GDM1 (cell line): ENCODE measurements at regions not wholly inside any gene's neighbourhood (a gene's known extent, or its start where the extent isn't known, plus 50 kb on each side); places are given as distances from the start of the nearest gene placed in this dataset.

ENCODE experiments used
- DNase-seq: peaks from one replicate; lab custom pipeline; 2025; lab: John Stamatoyannopoulos, UW

DNA sequence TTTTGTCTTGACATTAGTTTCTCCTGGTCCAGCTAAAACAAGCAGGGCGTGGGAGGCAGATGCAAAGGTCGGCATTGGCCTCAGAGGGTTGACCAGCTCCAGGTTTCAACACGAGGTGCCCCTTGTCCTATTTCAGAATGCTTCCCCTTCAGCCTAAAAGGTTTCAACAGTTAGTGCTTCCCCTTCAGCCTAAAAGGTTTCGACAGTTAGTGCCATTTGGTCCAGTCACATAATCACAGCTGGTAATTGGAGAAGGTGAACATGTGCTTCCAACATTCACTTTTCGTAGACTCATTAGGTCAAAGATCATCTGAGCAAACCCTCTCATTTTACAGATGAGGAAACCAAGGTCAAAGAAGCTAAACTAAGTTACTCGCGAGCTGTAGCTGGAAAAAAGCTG is 270.3 kb upstream of the MAP3K1 start:
- DNase-seq: no peak

DNA sequence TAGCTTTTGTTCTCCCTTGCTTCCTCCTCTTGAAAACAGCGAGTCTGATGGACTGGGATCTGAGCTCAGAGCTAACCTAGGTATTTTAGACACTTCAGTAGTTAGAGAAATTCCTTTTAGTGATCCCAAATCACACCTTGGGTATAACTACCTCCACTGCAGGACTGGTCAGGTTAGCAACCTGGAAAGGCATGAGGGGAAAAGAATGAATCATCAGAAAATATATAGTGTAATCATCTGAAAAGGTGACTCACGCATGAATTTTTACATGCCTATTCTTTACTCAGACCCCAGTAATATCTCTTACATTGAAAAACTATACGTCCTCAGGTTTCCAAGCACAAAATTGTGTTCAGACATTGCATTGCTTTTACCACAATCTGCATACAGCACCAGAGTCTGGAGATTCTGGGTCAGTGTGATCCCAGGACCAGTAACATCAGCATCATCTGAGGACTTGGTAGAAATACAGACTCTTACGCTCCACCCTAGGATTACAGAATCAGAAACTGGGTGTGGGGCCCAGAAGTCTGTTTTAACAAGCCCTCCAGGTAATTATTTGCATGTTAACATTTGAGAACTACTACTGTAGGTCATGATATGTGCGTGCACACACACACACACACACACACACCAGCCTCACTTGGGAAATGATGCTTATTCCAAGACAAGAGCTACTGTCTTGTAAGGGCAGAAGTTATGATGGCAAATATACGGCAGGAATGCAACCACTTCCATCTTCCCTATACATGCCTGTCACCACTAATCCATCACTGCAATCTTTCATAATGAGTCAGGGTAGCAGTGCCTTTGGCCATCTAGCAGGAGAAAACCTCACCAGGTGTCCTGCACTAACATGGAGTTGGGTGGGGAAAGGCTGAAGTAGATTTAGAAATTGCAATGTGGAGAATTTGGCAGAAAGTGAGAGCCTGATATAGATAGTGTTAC is 271.6 kb upstream of the MAP3K1 start:
- DNase-seq: no peak

DNA sequence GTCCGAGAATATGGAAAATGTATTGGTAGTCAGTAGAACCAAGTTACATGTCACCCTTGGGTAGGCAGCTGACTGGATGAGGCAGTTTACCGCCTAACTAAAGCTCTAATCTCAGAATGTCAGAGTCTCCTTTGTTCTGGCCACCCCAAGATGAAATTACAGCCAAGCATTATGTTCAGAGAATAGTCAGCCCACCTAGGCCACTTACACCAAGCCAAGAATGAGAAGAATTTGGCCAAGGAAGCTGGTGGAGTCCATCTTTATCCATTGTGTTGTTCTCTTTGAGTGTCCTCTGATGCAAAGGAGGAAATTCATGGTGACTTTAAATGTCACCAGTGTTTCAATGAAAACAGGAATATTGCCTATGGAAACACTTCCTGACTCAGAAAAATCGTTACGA is 275.1 kb upstream of the MAP3K1 start:
- DNase-seq: no peak

DNA sequence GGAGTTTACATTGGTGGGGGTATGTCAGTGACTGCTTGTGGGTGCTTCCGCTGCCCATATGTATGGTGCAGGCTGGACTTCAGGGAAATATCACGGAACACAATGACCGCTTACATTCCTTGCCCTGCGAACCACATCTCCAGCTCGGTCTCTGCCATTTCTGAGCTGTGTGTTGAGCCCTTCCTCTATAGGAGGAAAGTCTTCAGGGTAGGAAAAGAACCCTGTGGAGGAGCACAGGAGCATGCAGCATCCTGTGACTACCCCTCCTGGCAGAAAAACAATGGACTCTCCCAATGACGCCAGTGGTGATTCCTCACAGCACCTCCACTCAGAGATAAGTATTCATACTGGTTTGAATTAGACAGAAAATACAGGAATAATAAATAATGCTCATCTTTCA is 276.8 kb upstream of the MAP3K1 start:
- no peak for DNase-seq

DNA sequence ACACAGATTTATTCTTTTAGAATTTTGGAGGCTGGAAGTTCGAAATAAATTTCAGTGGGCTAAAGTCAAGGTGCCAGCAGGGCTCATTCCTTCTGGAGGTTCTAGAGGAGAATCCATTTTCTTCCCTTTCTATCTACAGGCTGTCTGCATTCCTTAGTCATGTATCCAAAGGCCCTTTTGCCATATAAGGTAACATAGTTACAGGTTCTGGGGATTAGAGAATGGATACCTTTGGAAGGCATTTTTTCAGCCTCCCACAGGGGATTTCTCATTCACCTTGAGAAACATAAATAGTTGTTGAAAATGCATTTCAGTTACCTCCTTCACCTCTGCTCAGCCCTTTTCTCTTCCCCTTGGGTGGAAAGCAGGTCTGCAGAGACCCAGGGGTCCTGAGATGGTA is 280.0 kb upstream of the MAP3K1 start:
- DNase-seq: no peak

DNA sequence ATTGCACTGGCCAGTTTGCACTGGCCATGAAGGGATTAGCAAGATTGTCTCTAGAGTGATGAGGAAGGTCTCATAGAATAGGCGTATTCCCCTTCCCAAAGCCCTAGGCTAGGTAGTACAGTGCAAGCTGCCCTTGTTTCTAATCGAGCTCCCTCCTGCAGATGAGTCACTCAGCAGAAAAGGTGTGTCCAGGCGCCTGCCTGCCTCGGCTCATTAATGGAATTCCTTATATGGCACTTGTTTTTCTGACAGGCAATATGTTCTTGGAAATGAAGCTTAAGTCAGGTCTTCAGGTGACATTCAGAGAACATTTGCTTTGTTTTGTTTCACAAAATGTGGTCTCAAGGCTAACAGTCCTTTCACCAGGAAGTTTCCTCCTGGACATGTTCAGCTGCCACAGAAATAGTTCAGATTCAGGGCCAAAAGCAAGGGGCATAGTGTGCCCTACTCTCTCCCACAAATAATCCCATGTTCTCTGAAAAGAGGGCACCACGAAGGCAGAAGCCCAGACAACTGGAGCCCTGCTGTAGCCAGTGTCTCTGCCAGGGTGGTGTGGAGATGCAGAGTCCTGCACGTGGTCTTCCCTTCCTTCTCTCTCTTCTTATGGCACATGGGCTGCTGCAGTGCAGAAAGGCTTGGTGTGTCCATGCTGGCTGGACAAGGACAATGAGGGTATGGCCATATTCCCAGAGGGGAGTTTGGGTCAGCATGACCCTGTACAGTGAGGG is 281.1 kb upstream of the MAP3K1 start:
- DNase-seq: no peak

DNA sequence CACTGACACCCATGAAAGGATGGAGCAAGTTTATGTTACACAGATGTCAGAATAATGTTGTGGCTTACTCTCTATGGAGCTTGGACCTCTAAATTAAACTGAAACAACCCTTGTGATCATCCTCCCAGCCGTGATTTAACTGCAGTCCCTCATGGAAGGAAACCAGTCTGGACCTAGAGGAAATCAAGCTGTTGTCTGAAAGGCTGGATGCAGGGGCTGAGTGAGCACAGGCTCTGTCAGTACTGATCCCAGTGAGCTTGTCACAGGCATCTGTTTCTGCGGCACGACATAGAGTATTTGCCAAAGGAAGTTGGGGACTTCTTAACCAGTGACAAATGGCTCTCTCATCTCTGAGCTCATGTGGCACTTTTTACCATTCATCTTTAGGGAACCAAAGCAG is 282.9 kb upstream of the MAP3K1 start:
- no peak for DNase-seq

DNA sequence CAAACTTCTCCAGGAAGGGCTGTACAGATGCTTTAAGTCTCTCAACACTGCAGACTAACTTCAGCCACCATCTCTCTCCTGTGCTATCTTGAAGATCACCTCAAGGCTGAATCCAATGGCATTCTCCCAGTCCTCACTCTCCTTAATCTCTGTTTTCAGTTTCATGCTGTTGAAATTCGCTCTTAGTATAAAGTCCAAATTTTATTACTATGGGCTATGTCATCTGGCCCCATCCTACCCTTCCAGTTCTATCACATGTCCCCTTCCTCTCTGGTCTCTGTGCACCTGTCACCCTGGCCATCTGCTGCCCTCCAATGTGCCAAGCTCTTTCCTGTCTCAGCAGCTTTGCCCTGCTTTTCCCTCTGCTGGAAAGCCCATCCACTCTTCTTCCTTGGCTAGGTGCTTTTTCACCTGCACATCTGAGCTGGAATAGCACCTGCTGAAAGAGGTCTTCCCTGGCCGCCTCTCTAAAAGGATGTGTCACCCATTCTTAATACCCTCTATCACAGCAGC is 284.7 kb upstream of the MAP3K1 start:
- no peak for DNase-seq

DNA sequence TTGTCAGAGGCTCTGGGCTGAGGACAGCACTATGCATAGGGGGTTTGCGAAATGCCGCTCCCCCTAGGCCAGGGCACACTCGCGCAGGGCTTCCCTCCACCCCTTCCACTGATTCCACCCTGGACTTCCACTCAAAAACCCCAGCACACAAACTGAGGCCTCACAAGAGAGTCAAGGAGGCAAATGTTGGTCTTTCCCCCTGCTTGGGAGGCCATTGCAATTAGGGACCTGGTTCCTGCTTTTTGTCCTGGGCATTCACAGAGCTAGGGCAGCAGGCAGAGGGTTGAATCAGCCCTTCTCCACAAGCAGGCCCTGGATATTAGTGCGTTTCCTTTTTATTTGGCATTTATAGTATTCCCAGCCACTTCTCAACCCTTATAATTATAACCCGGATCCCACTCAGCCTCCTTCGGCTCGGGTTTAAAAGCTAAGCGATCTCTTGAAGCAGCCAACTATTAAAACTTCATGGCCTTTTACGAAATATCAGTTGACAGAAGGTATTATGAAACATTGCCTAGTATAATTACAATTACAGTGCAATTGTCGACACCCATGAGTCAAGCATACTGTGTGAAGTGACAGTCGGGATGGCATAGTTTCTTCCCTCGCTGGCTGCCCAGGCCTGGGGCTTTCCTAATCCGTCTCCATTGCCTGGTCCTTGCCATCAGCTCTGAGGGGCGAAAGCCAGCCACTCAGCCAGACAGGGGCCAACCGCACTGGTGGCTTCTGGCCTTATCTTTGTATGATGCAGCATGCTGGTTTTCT is 285.5 kb upstream of the MAP3K1 start:
- no peak for DNase-seq

DNA sequence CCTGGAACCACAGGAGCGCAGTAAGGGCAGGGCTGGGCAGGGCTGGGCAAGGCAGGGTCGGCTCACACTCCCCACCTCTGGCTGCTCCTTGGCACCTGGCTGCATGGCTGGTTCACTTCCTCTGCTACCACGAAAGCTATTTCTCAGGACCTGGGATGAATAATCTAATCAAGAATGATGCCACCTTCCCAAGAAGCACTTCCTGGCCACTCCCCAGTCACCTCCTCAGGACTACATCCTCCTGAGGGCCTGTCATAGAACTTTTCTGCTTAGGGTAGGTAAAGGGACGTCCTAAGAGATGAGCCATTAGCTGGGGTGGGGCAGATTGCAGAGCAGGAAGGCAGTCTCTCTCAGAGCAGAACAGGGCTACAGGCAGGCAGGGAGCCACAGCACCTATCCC is 288.2 kb upstream of the MAP3K1 start:
- DNase-seq: no peak

DNA sequence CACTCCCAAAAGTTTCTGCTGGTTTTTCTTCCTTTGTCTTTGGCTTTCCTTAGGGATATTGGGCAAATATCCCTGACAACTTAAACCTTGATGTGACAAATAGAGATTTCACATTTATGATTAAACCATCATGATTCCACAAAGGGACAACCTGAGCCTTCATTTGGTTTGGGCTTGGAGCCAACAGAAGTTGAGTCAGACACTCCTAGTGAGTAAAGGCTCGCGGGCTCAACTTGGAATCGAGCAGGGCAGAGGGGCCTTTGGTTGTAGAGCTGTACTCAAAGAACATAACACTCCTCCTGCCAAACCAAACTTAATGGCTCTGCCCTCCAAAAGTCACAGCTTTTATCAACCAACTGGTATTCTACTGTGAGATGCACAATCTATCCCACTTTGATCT is 290.2 kb upstream of the MAP3K1 start:
- DNase-seq: no peak

DNA sequence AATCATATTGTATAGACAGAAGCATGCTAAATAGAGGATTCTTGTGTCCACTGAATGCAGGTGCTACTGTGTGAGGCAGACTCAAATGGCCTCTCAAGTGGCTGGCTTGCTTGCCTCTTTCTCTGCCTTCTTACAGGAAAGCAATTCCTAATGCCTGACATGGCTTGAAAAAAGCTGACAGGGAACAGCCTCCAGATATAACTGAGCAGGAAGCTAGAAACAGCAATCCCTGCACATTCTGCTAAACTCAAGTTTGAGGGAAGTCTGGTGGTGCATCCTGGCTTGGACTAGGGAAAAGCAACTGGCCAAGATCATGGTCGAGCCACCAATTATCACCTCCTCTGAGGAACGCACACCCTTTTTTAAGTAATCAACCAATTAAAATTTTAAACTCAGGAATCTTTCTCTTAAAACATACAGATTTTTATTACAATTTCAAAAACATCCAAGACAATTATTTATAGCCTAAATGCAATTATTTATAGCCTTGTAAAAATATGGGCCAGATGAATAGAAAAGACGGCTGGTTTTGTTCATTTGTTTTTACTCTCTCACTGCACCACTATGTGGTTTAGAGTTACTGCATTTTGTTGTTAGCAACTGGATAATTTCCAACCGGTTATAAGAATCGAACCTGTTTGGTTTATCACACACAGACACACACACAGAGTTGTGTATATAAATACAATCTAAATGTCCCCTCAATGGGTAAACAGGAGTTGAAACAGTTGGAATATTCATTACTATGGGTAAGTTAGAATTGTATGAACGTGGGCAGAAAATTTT is 290.9 kb upstream of the ANKRD55 start:
- DNase-seq: no peak

DNA sequence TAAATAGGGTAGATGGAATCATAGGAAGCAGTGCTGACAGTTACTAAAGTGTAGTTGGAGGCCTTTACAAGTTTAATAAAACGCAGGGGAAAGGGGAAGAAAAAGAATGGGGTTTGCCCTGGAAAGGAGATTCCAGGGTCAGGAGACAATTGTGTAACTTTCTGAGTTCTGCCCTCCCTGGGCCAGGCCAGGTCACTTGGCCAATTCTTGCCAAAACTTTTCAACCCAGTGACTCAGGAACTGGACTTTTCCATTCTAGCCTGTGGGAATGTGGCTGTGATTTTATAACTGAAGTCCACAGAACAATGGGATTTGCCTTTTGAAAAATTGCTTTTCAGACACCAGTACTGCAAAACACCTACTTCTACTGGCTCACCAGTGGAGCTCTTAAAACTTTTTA is 289.8 kb upstream of the ANKRD55 start:
- no peak for DNase-seq

DNA sequence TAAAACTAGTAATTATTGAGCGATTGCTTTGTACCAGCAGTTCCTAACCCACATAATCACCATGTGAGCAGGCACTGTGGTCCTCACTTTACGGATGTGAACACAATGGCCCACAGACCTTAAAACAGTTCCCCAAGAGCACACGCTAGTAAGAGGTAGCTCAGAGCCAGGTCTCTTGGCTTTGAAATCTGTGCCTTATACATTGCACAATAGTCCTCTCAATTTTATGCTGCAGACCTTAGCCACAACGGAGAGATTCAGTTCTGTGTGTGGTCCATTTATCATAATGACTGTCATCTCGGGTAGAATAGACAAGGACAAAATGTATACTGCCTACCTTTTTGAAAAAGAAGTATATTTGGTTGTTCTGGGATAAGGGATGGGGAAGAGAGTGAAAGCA is 289.0 kb upstream of the ANKRD55 start:
- DNase-seq: no peak

DNA sequence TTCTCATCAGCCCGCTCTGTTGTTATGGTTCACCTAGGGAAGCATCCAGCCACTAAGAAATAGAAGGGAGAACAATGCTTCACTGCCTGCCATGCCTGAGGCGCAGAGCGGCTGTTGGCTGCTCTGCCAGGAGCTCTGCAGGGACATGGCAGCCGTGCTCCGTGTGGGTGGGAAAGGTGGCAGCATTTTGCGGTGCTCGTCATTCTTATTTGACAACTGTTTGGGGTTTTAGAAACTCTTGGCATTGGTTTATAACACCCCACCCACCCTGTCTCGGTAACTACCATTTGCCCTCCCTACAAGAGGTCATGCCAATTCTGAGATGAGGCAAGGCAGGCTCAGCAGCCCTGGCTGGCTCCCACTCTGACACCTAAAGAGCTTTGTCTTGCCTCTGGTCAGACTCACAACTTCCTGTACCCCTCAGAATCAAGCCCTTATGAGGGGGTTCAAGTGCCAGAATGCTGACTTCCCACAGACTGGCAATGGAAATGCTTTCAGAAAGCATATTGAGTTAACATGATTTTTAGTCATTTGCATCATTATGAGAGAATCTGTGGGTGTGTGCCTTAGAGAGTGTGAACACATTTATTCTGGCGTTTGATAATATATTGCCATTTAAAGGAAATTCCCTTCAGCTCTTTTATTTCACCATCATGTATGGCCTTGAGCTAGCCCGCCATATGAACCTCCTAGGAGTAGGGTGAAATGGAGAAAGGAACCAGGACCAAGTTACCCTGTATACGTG is 288.0 kb upstream of the ANKRD55 start:
- DNase-seq: no peak

DNA sequence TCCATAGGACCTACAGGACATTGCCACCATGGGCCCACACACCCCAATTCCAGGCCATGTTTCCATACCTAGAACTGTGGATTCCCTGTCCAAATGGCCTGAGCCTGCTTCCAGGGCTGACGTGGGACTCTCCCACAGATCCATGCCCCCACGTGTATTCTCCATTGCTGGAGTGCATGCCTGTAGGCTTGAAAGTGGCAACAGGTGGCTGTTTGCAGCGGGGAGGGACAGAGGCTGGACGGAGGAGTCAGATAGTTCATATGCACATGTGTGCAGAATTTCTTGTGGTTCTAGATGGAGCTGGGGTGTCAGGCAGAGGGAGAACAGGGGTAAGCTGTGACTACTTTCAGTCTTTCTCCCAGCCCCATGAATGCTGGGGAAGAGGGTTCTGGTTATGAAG is 285.7 kb upstream of the ANKRD55 start:
- DNase-seq: no peak

DNA sequence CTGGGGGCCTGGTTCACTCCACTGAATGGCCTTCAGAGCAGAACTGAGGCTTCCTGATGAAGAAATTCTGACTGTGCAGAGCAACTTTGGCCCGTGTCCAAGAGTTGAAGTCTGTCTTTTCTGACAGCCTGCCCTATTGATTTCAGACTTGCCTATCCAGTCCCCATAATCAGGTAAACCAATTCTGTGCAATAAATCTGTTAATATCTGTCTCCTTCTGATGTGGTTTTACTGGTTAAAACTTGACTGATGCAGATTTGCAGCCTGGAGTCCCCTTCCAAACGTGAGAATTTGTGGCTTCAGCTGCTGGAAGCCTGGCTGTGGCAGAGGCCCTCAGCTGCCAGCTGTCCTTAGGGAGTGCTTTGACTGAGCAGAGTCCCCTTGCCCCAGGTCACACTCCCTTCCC is 283.9 kb upstream of the ANKRD55 start:
- no peak for DNase-seq

DNA sequence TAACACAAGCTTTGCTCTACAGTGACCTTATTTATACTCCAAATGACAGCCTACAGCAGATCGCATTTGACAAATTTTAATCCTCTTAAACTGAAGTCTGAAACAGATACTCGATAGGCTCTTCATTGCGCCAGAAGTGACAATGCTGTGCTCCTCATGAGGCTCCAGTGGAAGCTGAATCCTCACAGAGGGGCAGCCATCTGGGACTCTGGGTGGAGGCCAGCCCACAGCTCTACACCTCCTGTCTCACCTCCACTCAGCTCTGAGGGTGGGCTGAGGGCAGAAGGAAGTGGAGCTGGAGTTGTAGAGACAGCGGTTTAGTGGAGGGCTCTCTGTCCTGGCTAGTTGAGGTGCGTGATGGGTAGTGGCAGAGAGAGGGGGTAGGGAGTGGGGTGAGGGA is 283.3 kb upstream of the ANKRD55 start:
- DNase-seq: no peak

DNA sequence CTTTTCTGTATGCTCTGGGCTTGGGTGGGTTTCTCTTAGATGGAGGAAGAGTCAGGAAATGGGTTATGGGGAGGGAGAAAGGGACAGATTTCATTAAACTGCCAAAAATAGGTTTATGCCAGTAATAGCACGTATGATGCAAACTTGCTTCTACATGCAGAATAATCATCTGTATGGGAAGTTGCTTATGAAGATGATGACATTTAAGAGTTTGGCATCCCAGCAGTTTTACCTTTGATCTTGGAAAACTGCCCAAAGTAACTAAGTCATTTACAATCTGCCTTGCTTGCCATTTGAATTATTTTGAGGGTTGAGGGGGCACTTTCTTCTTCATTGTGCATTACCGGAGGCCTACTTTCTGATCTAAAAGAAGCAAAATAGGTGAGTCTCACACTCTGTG is 282.9 kb upstream of the ANKRD55 start:
- DNase-seq: no peak

DNA sequence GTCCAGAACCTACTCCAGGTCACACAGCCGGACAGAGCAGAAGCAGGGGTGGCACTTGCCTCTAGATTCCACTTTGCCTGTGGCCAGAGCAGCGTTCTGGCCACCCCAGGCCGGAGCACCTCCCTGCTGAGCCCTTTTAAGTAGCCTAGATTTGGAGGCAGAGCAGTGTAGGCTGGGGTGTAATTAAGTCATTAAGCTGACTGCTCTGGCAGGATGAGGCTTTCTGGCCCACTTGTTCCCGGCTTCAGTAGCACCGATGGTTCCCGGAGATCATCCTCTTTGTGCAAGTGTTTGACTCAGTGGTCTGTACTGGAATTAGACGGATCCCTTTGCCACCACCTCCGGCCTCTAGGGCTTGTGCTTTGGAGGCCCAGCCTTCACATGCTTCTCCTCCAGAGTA is 281.9 kb upstream of the ANKRD55 start:
- DNase-seq: no peak

DNA sequence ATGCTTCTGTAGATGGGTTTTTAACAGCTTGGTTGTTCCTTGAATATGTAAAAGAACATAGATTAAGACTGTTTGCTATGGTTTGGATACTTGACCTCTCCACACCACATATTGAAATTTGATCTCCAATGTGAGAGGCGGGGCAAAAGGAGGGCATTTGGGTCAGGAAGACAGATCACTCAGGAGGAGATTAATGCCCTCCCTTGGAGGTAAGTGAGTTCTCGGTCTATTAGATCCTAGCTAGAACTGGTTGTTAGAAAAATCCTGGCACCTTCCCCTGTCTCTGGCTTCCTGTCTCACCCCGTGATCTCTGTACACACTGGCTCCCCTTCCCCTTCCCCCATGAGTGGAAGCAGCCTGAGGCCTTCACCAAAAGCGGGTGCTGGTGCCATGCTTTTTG is 281.1 kb upstream of the ANKRD55 start:
- DNase-seq: no peak
